Endothelial cell of umbilical vein (primary cell): ENCODE measurements at regions not wholly inside any gene's neighbourhood (a gene's known extent, or its start where the extent isn't known, plus 50 kb on each side); places are given as distances from the start of the nearest gene placed in this dataset.

Source experiments
- BruUV-seq: library from RNA; stranded (reverse); fragments of 400-500 nt; replicated peaks from 2 replicates; lab custom pipeline; 2021; lab: Mats Ljungman, UMichigan
- CTCF ChIA-PET: fragments of 300-600, 350-600 bp; sonication (Branson Sonifier 250); formaldehyde crosslinking; loops from one replicate; lab custom pipeline; 2021; ENCODE audit warnings: antibody characterized with exemption, inconsistent platforms; lab: Charles Lee
- POLR2A ChIA-PET: fragments of 300-600, 350-600 bp; sonication (Branson Sonifier 250); formaldehyde crosslinking; loops from one replicate; lab custom pipeline; 2021; ENCODE audit warnings: antibody characterized with exemption, inconsistent platforms; lab: Charles Lee
- DNase-seq: peaks from one replicate; pipeline ENCODE4 v3.0.0-alpha.2; 2011; ENCODE audit warnings: low read depth, low spot score
- FAIRE-seq: peaks from 2 replicates; lab custom pipeline; 2011; peaks lifted over from hg19 to GRCh38; lab: Jason Lieb, UNC
- H2AFZ ChIP-seq: 2 replicates; pipeline ENCODE4 v1.6.0; 2012; ENCODE audit warnings: low read depth, low read length, control low read depth, inconsistent platforms
- H3K27ac ChIP-seq: 2 replicates; pipeline ENCODE4 v1.5.1; 2011; ENCODE audit warnings: low read depth, mild to moderate bottlenecking, control low read depth, low read length, moderate library complexity; ENCODE audit not compliant: insufficient read depth
- H3K27me3 ChIP-seq, 2 experiments: 2 replicates each; pipeline versions ENCODE4 v1.6.0 to v1.6.1; 2011; ENCODE audit warnings: low read length in 2 of 2, mixed read lengths in 1 of 2; ENCODE audit not compliant: control insufficient read depth in 2 of 2, insufficient read depth in 2 of 2
- H3K36me3 ChIP-seq, 2 experiments: 2 replicates in 1 of 2; 3 replicates in 1 of 2; pipeline ENCODE4 v1.5.1; 2011; ENCODE audit warnings: low read length in 2 of 2, mild to moderate bottlenecking in 1 of 2, moderate library complexity in 1 of 2; ENCODE audit not compliant: control insufficient read depth in 2 of 2, insufficient read depth in 2 of 2; ENCODE audit errors: extremely low read depth in 1 of 2
- H3K4me1 ChIP-seq: 3 replicates; pipeline ENCODE4 v1.5.1; 2011; ENCODE audit warnings: mild to moderate bottlenecking, low read length; ENCODE audit not compliant: control insufficient read depth, insufficient read depth; ENCODE audit errors: extremely low read depth
- H3K4me2 ChIP-seq: 2 replicates; pipeline ENCODE4 v1.6.1; 2011; ENCODE audit warnings: low read length, control low read depth, mixed read lengths; ENCODE audit not compliant: insufficient read depth
- H3K4me3 ChIP-seq, 3 experiments: fragments of 200-600 bp in 1 of 3; sonication (generic), shearing (Covaris generic) in 1 of 3; replicated peaks in 1 of 3; 2 replicates each; pipeline ENCODE4 v1.5.1; 2011 to 2016; ENCODE audit warnings: control low read depth in 3 of 3, low read length in 3 of 3, mild to moderate bottlenecking in 2 of 3, inconsistent platforms in 1 of 3, low read depth in 1 of 3, moderate library complexity in 1 of 3; ENCODE audit not compliant: insufficient read depth in 1 of 3
- H3K79me2 ChIP-seq: 2 replicates; pipeline ENCODE4 v1.6.0; 2012; ENCODE audit warnings: low read length, inconsistent platforms; ENCODE audit not compliant: control insufficient read depth, insufficient read depth
- H3K9ac ChIP-seq: replicated peaks from 2 replicates; pipeline ENCODE3; 2011; ENCODE audit warnings: low read length, control low read depth; ENCODE audit not compliant: insufficient read depth; ENCODE audit errors: extremely low read depth
- H3K9me1 ChIP-seq: replicated peaks from 3 replicates; pipeline ENCODE4 v1.6.0; 2011; ENCODE audit warnings: mild to moderate bottlenecking, low read length; ENCODE audit not compliant: control insufficient read depth, insufficient read depth; ENCODE audit errors: extremely low read depth
- H3K9me3 ChIP-seq: replicated peaks from 2 replicates; pipeline ENCODE4 v1.5.1; 2012; ENCODE audit warnings: low read length, inconsistent platforms; ENCODE audit not compliant: control insufficient read depth, insufficient read depth
- H4K20me1 ChIP-seq: replicated peaks from 2 replicates; pipeline ENCODE3; 2011; ENCODE audit warnings: mild to moderate bottlenecking, low read length; ENCODE audit not compliant: control insufficient read depth, insufficient read depth; ENCODE audit errors: extremely low read depth
- CTCF ChIP-seq, 2 donors: IDR thresholded peaks; 1 replicate in 1 of 2; 2 replicates in 1 of 2; pipeline ENCODE4 v1.5.1; 2011; ENCODE audit warnings: low read length in 2 of 2, mild to moderate bottlenecking in 2 of 2, moderate library complexity in 2 of 2, control low read depth in 1 of 2, inconsistent platforms in 1 of 2, low read depth in 1 of 2; ENCODE audit not compliant: insufficient read depth in 1 of 2; ENCODE audit errors: extremely low read depth in 1 of 2
- EZH2 ChIP-seq: IDR thresholded peaks from 2 replicates; pipeline ENCODE4 v1.6.1; 2012; ENCODE audit warnings: borderline replicate concordance, low read depth, mild to moderate bottlenecking, moderate library complexity, low read length, inconsistent platforms; ENCODE audit not compliant: severe bottlenecking
- FOS ChIP-seq: IDR thresholded peaks from 2 replicates; pipeline ENCODE4 v1.6.1; 2011; ENCODE audit warnings: mild to moderate bottlenecking, low read length, moderate library complexity, borderline replicate concordance; ENCODE audit not compliant: insufficient read depth
- GATA2 ChIP-seq: IDR thresholded peaks from 2 replicates; pipeline ENCODE4 v1.7.0; 2011; ENCODE audit warnings: low read depth, mild to moderate bottlenecking, moderate library complexity, mixed read lengths, low read length; ENCODE audit not compliant: insufficient read length, insufficient read depth
- JUN ChIP-seq: IDR thresholded peaks from 2 replicates; pipeline ENCODE4 v1.6.1; 2011; ENCODE audit warnings: borderline replicate concordance, low read depth; ENCODE audit not compliant: insufficient read length, insufficient read depth
- MAX ChIP-seq: IDR thresholded peaks from 2 replicates; pipeline ENCODE4 v1.6.1; 2011; ENCODE audit not compliant: insufficient read depth, insufficient read length
- MYC ChIP-seq: IDR thresholded peaks from one replicate; pipeline ENCODE4 v1.6.1; 2011; ENCODE audit warnings: mild to moderate bottlenecking, low read depth, low read length
- POLR2A ChIP-seq: IDR thresholded peaks from 2 replicates; pipeline ENCODE4 v1.6.1; 2012; ENCODE audit warnings: low read depth, mild to moderate bottlenecking, control low read depth, low read length
- POLR2AphosphoS5 ChIP-seq: IDR thresholded peaks from 2 replicates; pipeline ENCODE4 v1.6.1; 2012; ENCODE audit warnings: low read depth, mild to moderate bottlenecking, control low read depth, low read length, moderate library complexity; ENCODE audit not compliant: insufficient read depth
- dilution Hi-C: fragments of 300-500 bp; cut with MboI; formaldehyde crosslinking; loops from one replicate; pipeline ENCODE4 v1.15.0; 2019; ENCODE audit warnings: low sequenced_read_pairs; ENCODE audit not compliant: extremely low pct_ligation_motif_present
- intact Hi-C: fragments of 100-400 bp; cut with micrococcal nuclease; formaldehyde crosslinking; loops from one replicate; pipeline ENCODE4 v1.10.0; 2022

GRCh38 chr12:93043192-93043876 is 114.2 kb upstream of the EEA1 start:
- TF ChIP-seq CTCF (IDR thresholded peaks at IDR 0.05; ENCODE audit: extremely low read depth in 1 of 2, insufficient read depth in 1 of 2, low read depth in 1 of 2, low read length in 2 of 2) (no peak), POLR2A (no peak), MYC (no peak)
- no peak overlapping the region for H3K4me2 ChIP-seq
- dilution Hi-C loops, result no loop called here
- no peak overlapping the region for H3K9ac ChIP-seq
- no peaks in the 10 kb centered on the region for H4K20me1 ChIP-seq
- no peaks in the 10 kb centered on the region for H3K79me2 ChIP-seq
- no peaks in the 10 kb centered on the region for H3K27me3 ChIP-seq
- no TSS peak for BruUV-seq
- CTCF ChIA-PET, result no interaction called here
- no peaks in the 10 kb centered on the region for H3K36me3 ChIP-seq
- no peak overlapping the region for H3K4me3 ChIP-seq
- FAIRE-seq, result no peak
- no peak for DNase-seq
- no peaks in the 10 kb centered on the region for H3K9me1 ChIP-seq
- POLR2A ChIA-PET, result no interaction called here
- no peaks in the 10 kb centered on the region for H3K4me1 ChIP-seq
- H3K9me3 ChIP-seq, result no peaks in the 10 kb centered on the region
- no peak overlapping the region for H3K27ac ChIP-seq
- H2AFZ ChIP-seq, result no peak overlapping the region
- intact Hi-C loops, result no loop called here

GRCh38 chr12:93043877-93044209 is 114.7 kb upstream of the EEA1 start:
- CTCF ChIA-PET, result no interaction called here
- POLR2A ChIA-PET, result no interaction called here
- no peak overlapping the region for H3K4me3 ChIP-seq
- intact Hi-C loops (no loop called here), dilution Hi-C loops (no loop called here)
- H3K27ac ChIP-seq, result no peak overlapping the region
- no peak for DNase-seq
- H3K4me1 ChIP-seq, result no peaks in the 10 kb centered on the region
- no peak overlapping the region for H2AFZ ChIP-seq
- no peak overlapping the region for H3K4me2 ChIP-seq
- no peaks in the 10 kb centered on the region for H4K20me1 ChIP-seq
- no peak overlapping the region for H3K9ac ChIP-seq
- H3K9me1 ChIP-seq, result no peaks in the 10 kb centered on the region
- no peak for TF ChIP-seq MYC
- TF ChIP-seq POLR2A, result no peak
- no peak for TF ChIP-seq JUN
- no peak for TF ChIP-seq GATA2
- no peak for TF ChIP-seq EZH2
- no peak for TF ChIP-seq FOS
- no peak for TF ChIP-seq CTCF (IDR thresholded peaks at IDR 0.05; ENCODE audit: extremely low read depth in 1 of 2, insufficient read depth in 1 of 2, low read depth in 1 of 2, low read length in 2 of 2)
- TF ChIP-seq POLR2AphosphoS5, result no peak
- TF ChIP-seq MAX, result no peak
- BruUV-seq, result no TSS peak
- H3K27me3 ChIP-seq, result no peaks in the 10 kb centered on the region
- no peaks in the 10 kb centered on the region for H3K36me3 ChIP-seq
- FAIRE-seq, result no peak
- H3K79me2 ChIP-seq, result no peaks in the 10 kb centered on the region
- H3K9me3 ChIP-seq, result no peaks in the 10 kb centered on the region
